NCI-H510A treated with DMSO at 0.1 percent for 48 hours (cell line): ENCODE measurements at regions not wholly inside any gene's neighbourhood (a gene's known extent, or its start where the extent isn't known, plus 50 kb on each side); places are given as distances from the start of the nearest gene placed in this dataset.

Experiments
- DNase-seq: peaks from one replicate; lab custom pipeline; 2025; lab: John Stamatoyannopoulos, UW

- DNase-seq, result no peak
These were observed 251.6 kb upstream of the TSHZ3 start for GRCh38 chr19:31600731-31601295.

- DNase-seq, result no peak
These were observed 252.6 kb upstream of the TSHZ3 start for GRCh38 chr19:31601855-31602254.

- DNase-seq, result no peak
These were observed 253.3 kb upstream of the TSHZ3 start for GRCh38 chr19:31602548-31602947.

- no peak for DNase-seq
These were observed 255.3 kb upstream of the TSHZ3 start for GRCh38 chr19:31604493-31605040.

GRCh38 chr19:31610018-31610417 lies 260.8 kb upstream of the TSHZ3 start:
- DNase-seq, result no peak

GRCh38 chr19:31611046-31611877 lies 262.0 kb upstream of the TSHZ3 start:
- DNase-seq, result no peak

GRCh38 chr19:31612873-31613272 lies 263.6 kb upstream of the TSHZ3 start:
- no peak for DNase-seq

GRCh38 chr19:31613683-31614219 lies 264.5 kb upstream of the TSHZ3 start:
- no peak for DNase-seq

- DNase-seq, result no peak
These were observed 266.8 kb upstream of the TSHZ3 start for GRCh38 chr19:31616031-31616430.

GRCh38 chr19:31617010-31617585 lies 267.9 kb upstream of the TSHZ3 start:
- no peak for DNase-seq

GRCh38 chr19:31625056-31625455 lies 275.8 kb upstream of the TSHZ3 start:
- DNase-seq, result no peak

GRCh38 chr19:31625575-31625974 lies 276.3 kb upstream of the TSHZ3 start:
- no peak for DNase-seq

- no peak for DNase-seq
These were observed 277.7 kb upstream of the TSHZ3 start for GRCh38 chr19:31626941-31627340.

GRCh38 chr19:31627620-31628365 lies 278.6 kb upstream of the TSHZ3 start:
- DNase-seq, result no peak

- DNase-seq, result no peak
These were observed 280.5 kb upstream of the TSHZ3 start for GRCh38 chr19:31629579-31630363.

- no peak for DNase-seq
These were observed 283.8 kb upstream of the TSHZ3 start for GRCh38 chr19:31633014-31633413.

- DNase-seq, result no peak
These were observed 290.1 kb upstream of the TSHZ3 start for GRCh38 chr19:31639306-31639705.

- no peak for DNase-seq
These were observed 292.4 kb upstream of the TSHZ3 start for GRCh38 chr19:31641591-31641990.

GRCh38 chr19:31648347-31648746 lies 299.1 kb upstream of the TSHZ3 start:
- no peak for DNase-seq

GRCh38 chr19:31656507-31656906 lies 307.3 kb upstream of the TSHZ3 start:
- no peak for DNase-seq
